Body of pancreas (tissue), 4 donors: ENCODE measurements at regions not wholly inside any gene's neighbourhood (a gene's known extent, or its start where the extent isn't known, plus 50 kb on each side); places are given as distances from the start of the nearest gene placed in this dataset.

Experiments used
- CTCF ChIP-seq, 7 experiments: fragments of 450-650 bp in 4 of 7; fragments of 200-600 bp in 3 of 7; sonication (generic) in 3 of 7; IDR thresholded peaks; one replicate each; pipeline ENCODE4 v1.5.1; 2016 to 2019; ENCODE audit warnings: antibody characterized with exemption in 7 of 7
- POLR2A ChIP-seq, 3 donors: fragments of 450-650 bp; IDR thresholded peaks; one replicate each; pipeline ENCODE4 v1.6.1; 2016; ENCODE audit warnings: antibody characterized with exemption in 3 of 3, mild to moderate bottlenecking in 2 of 3

- TF ChIP-seq CTCF (IDR thresholded peaks at IDR 0.05) (no peak), POLR2A (IDR thresholded peaks at IDR 0.05) (no peak)
These were observed 108.1 kb downstream of the UCHL1 start for GRCh38 chr4:41364876-41365275.
